ENCODE measurements at regions not wholly inside any gene's neighbourhood (a gene's known extent, or its start where the extent isn't known, plus 50 kb on each side); places are given as distances from the start of the nearest gene placed in this dataset.

GRCh38 chr5:124238350-124238749 is 508.1 kb downstream of the ZNF608 start:
- no peaks in the 10 kb centered on the region for H3K9me3 ChIP-seq
- H3K36me3 ChIP-seq = no peaks in the 10 kb centered on the region
- no peaks in the 10 kb centered on the region for H3K27me3 ChIP-seq (replicated peaks; ENCODE audit: insufficient read depth)
- TF ChIP-seq, protein P1, sequence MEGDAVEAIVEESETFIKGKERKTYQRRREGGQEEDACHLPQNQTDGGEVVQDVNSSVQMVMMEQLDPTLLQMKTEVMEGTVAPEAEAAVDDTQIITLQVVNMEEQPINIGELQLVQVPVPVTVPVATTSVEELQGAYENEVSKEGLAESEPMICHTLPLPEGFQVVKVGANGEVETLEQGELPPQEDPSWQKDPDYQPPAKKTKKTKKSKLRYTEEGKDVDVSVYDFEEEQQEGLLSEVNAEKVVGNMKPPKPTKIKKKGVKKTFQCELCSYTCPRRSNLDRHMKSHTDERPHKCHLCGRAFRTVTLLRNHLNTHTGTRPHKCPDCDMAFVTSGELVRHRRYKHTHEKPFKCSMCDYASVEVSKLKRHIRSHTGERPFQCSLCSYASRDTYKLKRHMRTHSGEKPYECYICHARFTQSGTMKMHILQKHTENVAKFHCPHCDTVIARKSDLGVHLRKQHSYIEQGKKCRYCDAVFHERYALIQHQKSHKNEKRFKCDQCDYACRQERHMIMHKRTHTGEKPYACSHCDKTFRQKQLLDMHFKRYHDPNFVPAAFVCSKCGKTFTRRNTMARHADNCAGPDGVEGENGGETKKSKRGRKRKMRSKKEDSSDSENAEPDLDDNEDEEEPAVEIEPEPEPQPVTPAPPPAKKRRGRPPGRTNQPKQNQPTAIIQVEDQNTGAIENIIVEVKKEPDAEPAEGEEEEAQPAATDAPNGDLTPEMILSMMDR (IDR thresholded peaks at IDR 0.05) = no peak
- ATAC-seq (ENCODE audit: insufficient number of reproducible peaks, low FRiP score, low read depth) (no peak), DNase-seq (ENCODE audit: low spot score) (no peak)
- no peaks in the 10 kb centered on the region for H3K4me1 ChIP-seq (ENCODE audit: control insufficient read depth in 1 of 2, low read depth in 2 of 2)
- H3K27ac ChIP-seq = no peak overlapping the region
- no peak overlapping the region for H3K4me3 ChIP-seq

DNA sequence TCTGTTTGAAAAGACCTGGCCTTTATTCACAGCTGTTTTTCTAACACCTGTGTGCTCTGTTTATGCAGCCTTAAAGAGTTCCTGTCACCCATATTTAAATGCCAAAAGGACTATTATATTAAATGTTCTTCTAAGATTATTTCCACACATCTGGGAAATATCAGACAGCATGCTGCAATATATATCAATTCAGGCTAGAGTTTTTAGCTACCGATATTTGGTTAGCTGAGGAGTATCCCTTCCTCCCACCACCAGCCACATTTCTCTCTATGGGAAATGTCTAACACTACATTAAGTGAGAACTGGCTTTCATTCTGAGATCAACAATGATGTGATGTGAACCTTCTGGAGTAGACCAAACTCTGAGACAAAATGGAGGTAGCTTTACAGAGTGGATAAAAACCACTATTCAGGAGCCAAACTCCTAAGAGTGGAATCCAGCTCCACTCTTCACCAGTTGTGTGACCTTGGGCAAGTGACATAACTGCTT is 509.2 kb downstream of the ZNF608 start:
- H3K4me1 ChIP-seq (ENCODE audit: control insufficient read depth in 1 of 2, low read depth in 2 of 2) = no peaks in the 10 kb centered on the region
- H3K27me3 ChIP-seq (replicated peaks; ENCODE audit: insufficient read depth) = no peaks in the 10 kb centered on the region
- no peaks in the 10 kb centered on the region for H3K9me3 ChIP-seq
- no peaks in the 10 kb centered on the region for H3K36me3 ChIP-seq
- ATAC-seq (ENCODE audit: insufficient number of reproducible peaks, low FRiP score, low read depth) (no peak), DNase-seq (ENCODE audit: low spot score) (no peak)
- H3K27ac ChIP-seq = no peak overlapping the region
- TF ChIP-seq, protein P1 (IDR thresholded peaks at IDR 0.05) = no peak
- H3K4me3 ChIP-seq = no peak overlapping the region

GRCh38 chr5:124236361-124237205 is 509.9 kb downstream of the ZNF608 start:
- DNase-seq (ENCODE audit: low spot score) (no peak), ATAC-seq (ENCODE audit: insufficient number of reproducible peaks, low FRiP score, low read depth) (no peak)
- Histone ChIP-seq H3K36me3 (no peaks in the 10 kb centered on the region), H3K9me3 (no peaks in the 10 kb centered on the region), H3K4me1 (ENCODE audit: control insufficient read depth in 1 of 2, low read depth in 2 of 2) (no peaks in the 10 kb centered on the region), H3K4me3 (no peak overlapping the region), H3K27me3 (replicated peaks; ENCODE audit: insufficient read depth) (no peaks in the 10 kb centered on the region), H3K27ac (no peak overlapping the region)
- TF ChIP-seq, protein P1 (IDR thresholded peaks at IDR 0.05) = no peak

- H3K36me3 ChIP-seq = no peaks in the 10 kb centered on the region
- H3K4me3 ChIP-seq = no peak overlapping the region
- ATAC-seq (ENCODE audit: insufficient number of reproducible peaks, low FRiP score, low read depth) (no peak), DNase-seq (ENCODE audit: low spot score) (no peak)
- H3K4me1 ChIP-seq (ENCODE audit: control insufficient read depth in 1 of 2, low read depth in 2 of 2) = no peaks in the 10 kb centered on the region
- H3K9me3 ChIP-seq = no peaks in the 10 kb centered on the region
- H3K27ac ChIP-seq = no peak overlapping the region
- H3K27me3 ChIP-seq (replicated peaks; ENCODE audit: insufficient read depth) = no peaks in the 10 kb centered on the region
- TF ChIP-seq, protein P1 (IDR thresholded peaks at IDR 0.05) = no peak
Observed at GRCh38 chr5:124235576-124235975, 510.9 kb downstream of the ZNF608 start.

DNA sequence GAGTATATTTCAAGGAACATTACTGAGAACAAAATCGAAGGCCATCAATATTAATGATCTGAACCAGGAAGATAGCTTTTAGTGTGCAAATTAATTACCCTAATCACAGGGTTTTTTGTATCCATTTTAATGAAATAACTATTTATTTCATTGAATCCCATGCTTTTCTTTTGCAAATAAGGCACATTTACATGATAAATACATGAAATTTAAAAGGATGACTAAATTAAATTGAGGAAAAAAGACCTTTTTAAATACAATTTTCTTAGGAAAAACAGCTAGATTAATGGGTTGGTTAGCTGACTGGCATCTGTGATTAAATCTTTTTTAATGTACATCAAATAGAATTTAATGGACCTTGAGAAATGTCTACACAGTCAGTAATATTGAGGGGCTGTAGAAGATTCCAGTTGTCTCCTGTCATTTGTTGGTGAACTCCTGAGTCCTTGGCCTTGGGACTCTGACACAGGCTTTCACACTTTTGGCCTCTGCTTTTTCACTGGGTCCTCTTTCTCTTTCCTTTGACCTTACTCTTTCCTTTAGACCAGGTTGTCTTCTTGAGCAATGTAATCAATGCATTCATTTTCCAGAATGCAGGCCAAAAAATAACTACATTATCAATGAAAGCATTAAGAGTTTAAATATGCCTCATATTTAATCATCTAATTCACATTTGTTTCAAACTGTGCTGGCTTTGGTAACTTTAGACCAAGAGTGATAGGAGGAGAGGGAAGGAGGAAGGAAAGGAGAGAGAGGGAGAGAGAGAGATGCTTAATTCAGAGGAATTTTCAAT is 511.5 kb downstream of the ZNF608 start:
- H3K4me3 ChIP-seq = no peak overlapping the region
- no peaks in the 10 kb centered on the region for H3K27me3 ChIP-seq (replicated peaks; ENCODE audit: insufficient read depth)
- TF ChIP-seq, protein P1 (IDR thresholded peaks at IDR 0.05) = no peak
- no peaks in the 10 kb centered on the region for H3K9me3 ChIP-seq
- H3K27ac ChIP-seq = no peak overlapping the region
- no peaks in the 10 kb centered on the region for H3K4me1 ChIP-seq (ENCODE audit: control insufficient read depth in 1 of 2, low read depth in 2 of 2)
- ATAC-seq (ENCODE audit: insufficient number of reproducible peaks, low FRiP score, low read depth) (no peak), DNase-seq (ENCODE audit: low spot score) (no peak)
- no peaks in the 10 kb centered on the region for H3K36me3 ChIP-seq

Measured in thoracic aorta (tissue), 2 donors.